ENCODE measurements at regions not wholly inside any gene's neighbourhood (a gene's known extent, or its start where the extent isn't known, plus 50 kb on each side); places are given as distances from the start of the nearest gene placed in this dataset.

GRCh38 chr6:14361956-14362587 is 244.5 kb downstream of the CD83 start:
- H3K4me3 Mint-ChIP-seq: no peak overlapping the region
- POLR2A ChIA-PET: no interaction called here
- H3K4me1 Mint-ChIP-seq: peaks cover 0 to 2% (median 0%) of the 10 kb centered on the region in 4 donors
- no peak overlapping the region for H3K27ac Mint-ChIP-seq
- no peaks in the 10 kb centered on the region for H3K36me3 Mint-ChIP-seq
- no peaks in the 10 kb centered on the region for H3K27me3 Mint-ChIP-seq
- no peaks in the 10 kb centered on the region for H3K9me3 Mint-ChIP-seq
- DNase-seq (no peak), ATAC-seq (no peak)

GRCh38 chr6:14364370-14364769 is 246.8 kb downstream of the CD83 start:
- H3K27ac Mint-ChIP-seq: no peak overlapping the region
- POLR2A ChIA-PET: no interaction called here
- H3K36me3 Mint-ChIP-seq: no peaks in the 10 kb centered on the region
- DNase-seq: no peak
- H3K4me3 Mint-ChIP-seq: no peak overlapping the region
- no peaks in the 10 kb centered on the region for H3K27me3 Mint-ChIP-seq
- H3K9me3 Mint-ChIP-seq: no peaks in the 10 kb centered on the region
- ATAC-seq: no peak
- peaks cover 0 to 2% (median 0%) of the 10 kb centered on the region in 4 donors for H3K4me1 Mint-ChIP-seq

GRCh38 chr6:14365393-14365792 is 247.8 kb downstream of the CD83 start:
- no peak for ATAC-seq
- Mint-ChIP-seq H3K36me3 (no peaks in the 10 kb centered on the region), H3K9me3 (no peaks in the 10 kb centered on the region), H3K27ac (no peak overlapping the region), H3K4me3 (no peak overlapping the region), H3K4me1 (no peaks in the 10 kb centered on the region), H3K27me3 (no peaks in the 10 kb centered on the region)
- POLR2A ChIA-PET: no interaction called here
- DNase-seq: no peak

GRCh38 chr6:14366315-14366714 is 248.7 kb downstream of the CD83 start:
- DNase-seq: no peak
- Mint-ChIP-seq H3K36me3 (no peaks in the 10 kb centered on the region), H3K4me3 (no peak overlapping the region), H3K4me1 (peaks cover 0 to 4% (median under 1%) of the 10 kb centered on the region in 4 donors), H3K27ac (no peak overlapping the region), H3K9me3 (no peaks in the 10 kb centered on the region), H3K27me3 (no peaks in the 10 kb centered on the region)
- POLR2A ChIA-PET: no interaction called here
- ATAC-seq: no peak

GRCh38 chr6:14366872-14367271 is 249.3 kb downstream of the CD83 start:
- no peaks in the 10 kb centered on the region for H3K9me3 Mint-ChIP-seq
- POLR2A ChIA-PET: no interaction called here
- no peaks in the 10 kb centered on the region for H3K36me3 Mint-ChIP-seq
- H3K27me3 Mint-ChIP-seq: no peaks in the 10 kb centered on the region
- DNase-seq (no peak), ATAC-seq (no peak)
- peaks cover 0 to 10% (median 4%) of the 10 kb centered on the region in 4 donors for H3K4me1 Mint-ChIP-seq
- no peak overlapping the region for H3K4me3 Mint-ChIP-seq
- no peak overlapping the region for H3K27ac Mint-ChIP-seq

GRCh38 chr6:14367296-14367695 is 249.7 kb downstream of the CD83 start:
- H3K27ac Mint-ChIP-seq: no peak overlapping the region
- POLR2A ChIA-PET: no interaction called here
- H3K27me3 Mint-ChIP-seq: no peaks in the 10 kb centered on the region
- H3K4me3 Mint-ChIP-seq: no peak overlapping the region
- DNase-seq: no peak
- ATAC-seq: no peak
- peaks cover 0 to 14% (median 4%) of the 10 kb centered on the region in 4 donors for H3K4me1 Mint-ChIP-seq
- no peaks in the 10 kb centered on the region for H3K9me3 Mint-ChIP-seq
- H3K36me3 Mint-ChIP-seq: no peaks in the 10 kb centered on the region

GRCh38 chr6:14369717-14370116 is 252.1 kb downstream of the CD83 start:
- H3K9me3 Mint-ChIP-seq: no peaks in the 10 kb centered on the region
- POLR2A ChIA-PET: no interaction called here
- H3K36me3 Mint-ChIP-seq: no peaks in the 10 kb centered on the region
- ATAC-seq: no peak
- no peak for DNase-seq
- no peak overlapping the region for H3K4me3 Mint-ChIP-seq
- no peak overlapping the region for H3K27ac Mint-ChIP-seq
- peaks cover 0 to 25% (median 5%) of the 10 kb centered on the region in 4 donors for H3K4me1 Mint-ChIP-seq
- H3K27me3 Mint-ChIP-seq: no peaks in the 10 kb centered on the region

GRCh38 chr6:14371530-14371929 is 254.0 kb downstream of the CD83 start:
- Mint-ChIP-seq H3K4me1 (peaks cover 0 to 34% (median 5%) of the 10 kb centered on the region in 4 donors), H3K27me3 (no peaks in the 10 kb centered on the region), H3K4me3 (peak overlapping the region in 3 of 10 donors; percentile 35 to 46 (median 46)), H3K36me3 (peaks cover 0 to 4% (median 0%) of the 10 kb centered on the region in 3 donors), H3K27ac (peak overlapping the region in 3 of 10 donors; percentile 0 to 20 (median 16)), H3K9me3 (no peaks in the 10 kb centered on the region)
- ATAC-seq: no peak
- no peak for DNase-seq
- POLR2A ChIA-PET: no interaction called here

GRCh38 chr6:14372734-14373489 is 255.3 kb downstream of the CD83 start:
- no peak for DNase-seq
- peaks cover 0 to under 1% (median 0%) of the 10 kb centered on the region in 9 donors for H3K9me3 Mint-ChIP-seq
- POLR2A ChIA-PET: no interaction called here
- peaks cover 0 to 4% (median 0%) of the 10 kb centered on the region in 3 donors for H3K36me3 Mint-ChIP-seq
- peak overlapping the region in 2 of 10 donors; percentile 44 to 51 for H3K27ac Mint-ChIP-seq
- ATAC-seq: no peak
- H3K4me1 Mint-ChIP-seq: peaks cover 0 to 34% (median 5%) of the 10 kb centered on the region in 4 donors
- no peak overlapping the region for H3K4me3 Mint-ChIP-seq
- H3K27me3 Mint-ChIP-seq: peaks cover 0 to 3% (median 0%) of the 10 kb centered on the region in 5 donors

- ATAC-seq (no peak), DNase-seq (no peak)
- Mint-ChIP-seq H3K36me3 (peaks cover 0 to 5% (median 4%) of the 10 kb centered on the region in 3 donors), H3K27me3 (peaks cover 0 to 4% (median 0%) of the 10 kb centered on the region in 5 donors), H3K4me3 (no peak overlapping the region), H3K27ac (peak overlapping the region in 1 of 10 donors; percentile 44), H3K4me1 (peaks cover 0 to 34% (median 5%) of the 10 kb centered on the region in 4 donors), H3K9me3 (peaks cover 0 to 7% (median 2%) of the 10 kb centered on the region in 9 donors)
- POLR2A ChIA-PET: no interaction called here
Measured at GRCh38 chr6:14373648-14374437, 256.3 kb downstream of the CD83 start.

- POLR2A ChIA-PET: no interaction called here
- Mint-ChIP-seq H3K27me3 (peaks cover 0 to 5% (median 1%) of the 10 kb centered on the region in 5 donors), H3K9me3 (peaks cover 0 to 7% (median 2%) of the 10 kb centered on the region in 9 donors), H3K27ac (no peak overlapping the region), H3K4me3 (no peak overlapping the region), H3K4me1 (peaks cover 13 to 46% (median 14%) of the 10 kb centered on the region in 4 donors), H3K36me3 (peaks cover 0 to 5% (median 4%) of the 10 kb centered on the region in 3 donors)
- ATAC-seq: no peak
- DNase-seq: no peak
Measured at GRCh38 chr6:14375930-14376329, 258.4 kb downstream of the CD83 start.

GRCh38 chr6:14379568-14379967 is 262.0 kb downstream of the CD83 start:
- ATAC-seq (no peak), DNase-seq (no peak)
- peaks cover 0 to 5% (median 4%) of the 10 kb centered on the region in 3 donors for H3K36me3 Mint-ChIP-seq
- no peak overlapping the region for H3K4me3 Mint-ChIP-seq
- peaks cover 8 to 49% (median 25%) of the 10 kb centered on the region in 4 donors for H3K4me1 Mint-ChIP-seq
- H3K27ac Mint-ChIP-seq: peak overlapping the region in 1 of 10 donors; percentile 49
- peaks cover 0 to 7% (median 2%) of the 10 kb centered on the region in 9 donors for H3K9me3 Mint-ChIP-seq
- POLR2A ChIA-PET: no interaction called here
- peaks cover 0 to 9% (median 4%) of the 10 kb centered on the region in 5 donors for H3K27me3 Mint-ChIP-seq

Data from naive thymus-derived CD8-positive, alpha-beta T cell (primary cell).